ENCODE measurements at regions not wholly inside any gene's neighbourhood (a gene's known extent, or its start where the extent isn't known, plus 50 kb on each side); places are given as distances from the start of the nearest gene placed in this dataset.

DNA sequence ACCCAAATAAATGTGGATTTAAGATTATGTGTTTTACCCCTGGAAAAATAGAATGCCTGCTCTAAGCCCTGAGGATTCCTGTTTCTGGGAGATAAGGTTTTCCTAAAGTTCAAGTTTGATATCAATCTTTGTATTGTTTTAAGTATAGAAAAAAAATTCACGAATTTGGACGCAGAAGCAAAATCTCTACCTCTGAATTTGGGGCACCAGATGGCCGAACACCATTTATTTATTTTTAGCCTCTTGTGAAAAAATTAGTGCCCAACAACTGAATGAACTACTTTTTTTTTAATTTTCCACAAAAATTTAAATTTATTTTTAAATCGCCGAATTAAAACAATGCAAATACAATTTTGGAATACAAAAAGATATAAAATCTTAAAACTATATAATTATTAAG lies 128.1 kb upstream of the SP4 start:
- Mint-ChIP-seq H3K36me3 (no peaks in the 10 kb centered on the region), H3K4me1 (no peaks in the 10 kb centered on the region), H3K9me3 (no peaks in the 10 kb centered on the region), H3K27ac (no peak overlapping the region), H3K4me3 (no peak overlapping the region)
- no peak for DNase-seq (ENCODE audit: low spot score in 2 of 2)
- no peak for ATAC-seq

DNA sequence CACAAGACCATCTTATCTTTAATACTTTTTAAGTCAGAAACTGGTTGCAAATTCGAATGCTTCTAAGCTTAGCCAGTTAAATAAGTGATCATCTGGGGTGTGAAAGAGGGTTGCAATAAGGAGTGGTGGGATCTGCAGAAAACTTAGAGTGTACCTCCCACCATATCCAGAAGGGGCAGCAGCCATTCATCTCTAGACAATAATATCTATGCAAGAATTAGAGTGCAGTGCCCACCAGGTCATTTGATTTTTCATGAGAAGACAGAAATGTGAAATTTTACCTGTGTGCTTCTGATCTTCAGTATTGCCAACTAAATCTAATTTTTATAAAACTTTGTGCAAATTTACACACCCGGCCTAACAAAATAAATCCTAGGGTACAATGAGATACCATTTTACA lies 127.2 kb upstream of the SP4 start:
- Mint-ChIP-seq H3K36me3 (no peaks in the 10 kb centered on the region), H3K27ac (no peak overlapping the region), H3K9me3 (no peaks in the 10 kb centered on the region), H3K4me3 (no peak overlapping the region), H3K4me1 (peaks cover 9% of the 10 kb centered on the region)
- DNase-seq (ENCODE audit: low spot score in 2 of 2) (no peak), ATAC-seq (no peak)

DNA sequence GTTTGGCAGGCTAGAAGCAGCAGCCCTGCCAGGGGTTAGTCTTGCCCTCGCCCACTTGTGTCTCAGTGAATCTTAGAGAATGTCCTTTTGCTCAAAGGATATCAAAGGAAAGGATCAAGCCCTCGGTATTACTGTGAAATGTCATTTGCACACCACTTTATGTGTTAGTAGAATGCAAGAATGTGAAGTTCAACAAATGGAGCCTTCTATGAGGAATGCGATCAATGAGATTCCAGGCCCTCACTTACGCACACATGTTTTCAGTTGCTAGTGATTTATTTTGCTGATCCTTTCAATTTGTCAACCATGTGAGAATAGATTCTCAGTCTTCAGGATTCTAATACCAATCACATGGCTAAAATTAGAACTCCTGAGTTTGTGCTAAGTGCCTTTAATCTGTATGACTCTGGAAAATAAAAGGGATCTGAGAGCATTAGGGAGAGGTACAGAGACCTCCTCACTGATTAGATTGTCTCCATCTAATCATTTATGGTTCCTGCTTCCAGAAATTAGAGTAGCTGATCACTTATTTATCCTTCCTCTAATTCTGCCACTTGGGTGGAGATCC lies 123.0 kb upstream of the SP4 start:
- peaks cover 6% of the 10 kb centered on the region for H3K9me3 Mint-ChIP-seq

DNA sequence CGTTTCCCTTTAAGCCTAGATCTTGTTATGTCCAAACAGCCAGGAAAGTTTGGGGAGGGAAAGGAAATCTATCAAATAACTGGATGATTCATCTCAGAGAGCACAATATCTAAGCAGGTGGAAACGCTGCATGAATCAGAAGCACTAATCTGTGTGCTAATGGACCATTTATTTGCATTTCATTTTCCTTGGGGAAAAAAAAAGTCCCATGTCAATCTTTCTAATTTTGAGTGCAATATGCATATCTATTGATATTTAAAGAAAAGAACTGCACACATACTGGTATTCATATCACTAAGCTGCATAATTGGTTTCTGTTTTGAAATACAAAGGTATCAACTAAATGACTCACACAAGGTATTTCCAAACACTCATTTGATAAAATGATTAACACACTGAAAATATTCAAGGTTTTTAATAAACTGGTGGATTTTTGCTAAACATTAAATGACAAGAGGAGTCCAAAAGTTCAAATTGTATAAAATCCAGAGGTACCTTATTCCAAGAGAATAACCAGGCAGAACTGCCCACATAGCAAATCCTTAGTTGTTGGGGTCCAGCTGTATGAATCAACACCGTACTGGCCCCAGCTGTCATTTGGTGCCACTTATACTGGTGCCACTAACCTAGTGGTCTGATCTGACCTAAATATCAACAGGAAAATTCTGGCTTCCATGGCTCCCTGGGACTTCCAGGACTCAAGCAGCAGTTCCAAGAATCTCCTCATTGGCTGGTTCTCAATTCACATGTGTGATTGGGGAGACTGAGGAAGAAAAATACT lies 122.2 kb upstream of the SP4 start:
- peak; percentile 96 for ATAC-seq
- peaks cover 23% of the 10 kb centered on the region for H3K4me1 Mint-ChIP-seq
- no peaks in the 10 kb centered on the region for H3K36me3 Mint-ChIP-seq
- H3K4me3 Mint-ChIP-seq, result no peak overlapping the region
- no peak for DNase-seq (ENCODE audit: low spot score in 2 of 2)
- no peak overlapping the region for H3K27ac Mint-ChIP-seq
- peaks cover 6% of the 10 kb centered on the region for H3K9me3 Mint-ChIP-seq

More for the DNA sequence above, 123.0 kb upstream of the SP4 start:
- DNase-seq (ENCODE audit: low spot score in 2 of 2) (no peak), ATAC-seq (no peak)
- Mint-ChIP-seq H3K36me3 (no peaks in the 10 kb centered on the region), H3K4me1 (peaks cover 23% of the 10 kb centered on the region), H3K4me3 (no peak overlapping the region), H3K27ac (no peak overlapping the region)

DNA sequence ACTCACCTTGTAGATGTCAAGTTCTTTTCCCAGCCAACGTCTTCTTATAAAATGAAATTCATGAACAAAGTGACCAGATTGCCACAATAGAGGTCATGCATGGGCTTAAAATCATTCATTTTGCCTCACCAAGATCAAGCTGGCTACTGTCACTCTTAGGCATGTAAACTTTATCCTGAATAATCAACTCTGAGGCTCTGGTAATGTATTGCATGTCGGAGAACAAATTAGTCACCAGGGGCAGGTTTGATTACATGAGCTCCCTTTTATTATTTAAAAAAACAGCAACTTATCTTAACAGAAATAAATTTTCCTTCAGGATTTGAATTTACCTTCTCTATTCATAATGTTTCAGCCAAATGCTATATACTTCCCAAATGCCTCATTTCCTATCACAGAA lies 112.9 kb upstream of the SP4 start:
- H3K27ac Mint-ChIP-seq, result no peak overlapping the region
- peaks cover 4% of the 10 kb centered on the region for H3K9me3 Mint-ChIP-seq
- ATAC-seq (no peak), DNase-seq (ENCODE audit: low spot score in 2 of 2) (no peak)
- H3K36me3 Mint-ChIP-seq, result no peaks in the 10 kb centered on the region
- H3K4me1 Mint-ChIP-seq, result no peaks in the 10 kb centered on the region
- H3K4me3 Mint-ChIP-seq, result no peak overlapping the region

DNA sequence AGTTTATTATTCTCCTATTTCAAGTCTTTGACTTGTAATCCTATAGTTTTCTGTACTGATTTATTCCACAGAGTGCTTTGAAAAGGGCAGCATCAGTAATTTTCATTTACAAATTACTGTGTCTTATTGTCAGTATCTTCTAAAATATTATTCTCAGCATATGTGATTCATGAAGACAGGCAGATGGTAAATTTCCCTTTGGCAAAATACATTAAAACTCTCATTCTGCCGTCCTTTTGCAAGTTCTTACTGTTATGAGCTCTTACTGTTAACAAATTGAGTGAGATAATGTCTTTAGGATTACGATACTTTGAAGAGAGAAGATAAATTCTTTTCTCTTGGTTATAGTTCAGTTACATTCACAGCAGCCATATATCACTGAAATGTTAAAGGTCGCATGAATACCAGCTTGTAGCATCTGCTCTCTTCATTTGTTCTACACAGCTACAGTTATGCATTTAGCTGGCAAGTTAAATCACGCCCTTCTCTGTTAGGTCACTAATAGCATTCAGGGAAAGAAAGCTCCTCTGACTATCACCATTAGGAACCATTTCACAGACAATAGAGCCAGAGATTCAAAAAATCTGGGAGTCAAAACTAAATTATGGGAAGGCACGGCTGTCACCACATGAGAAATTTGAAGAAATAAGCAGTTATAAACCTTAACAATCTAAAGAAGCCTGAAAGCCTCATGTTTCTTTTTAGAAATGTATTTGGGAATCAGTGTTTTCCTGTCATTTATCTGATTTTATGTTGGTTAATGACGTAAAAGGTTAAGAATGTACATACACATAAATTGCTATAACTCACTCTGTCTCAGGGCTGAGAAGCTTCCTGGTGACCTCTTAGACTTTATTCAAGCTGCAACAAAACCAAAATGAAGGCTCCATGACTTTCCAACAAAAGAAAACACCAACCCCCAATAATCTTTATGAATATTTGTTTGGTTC lies 109.6 kb upstream of the SP4 start:
- no peaks in the 10 kb centered on the region for H3K36me3 Mint-ChIP-seq
- no peaks in the 10 kb centered on the region for H3K4me1 Mint-ChIP-seq
- no peak overlapping the region for H3K4me3 Mint-ChIP-seq
- H3K9me3 Mint-ChIP-seq, result no peaks in the 10 kb centered on the region
- DNase-seq (ENCODE audit: low spot score in 2 of 2) (no peak), ATAC-seq (no peak)
- H3K27ac Mint-ChIP-seq, result no peak overlapping the region

DNA sequence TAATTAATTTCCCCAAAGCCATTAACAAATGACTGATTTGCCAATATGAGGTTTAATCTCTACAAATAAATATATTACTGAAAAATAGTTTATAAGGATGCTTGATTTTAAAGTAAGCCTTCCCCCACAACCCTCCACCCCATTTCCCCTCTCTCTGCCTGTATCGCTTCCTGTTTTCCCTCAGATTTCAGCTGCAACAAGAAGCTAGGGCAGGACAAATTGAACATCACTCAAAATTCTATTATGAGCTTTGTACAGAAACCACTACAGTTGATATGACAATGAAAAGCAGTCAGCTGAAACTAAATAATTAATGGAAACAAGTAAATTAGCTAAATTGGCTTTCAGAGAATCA lies 109.0 kb upstream of the SP4 start:
- ATAC-seq, result no peak

DNA sequence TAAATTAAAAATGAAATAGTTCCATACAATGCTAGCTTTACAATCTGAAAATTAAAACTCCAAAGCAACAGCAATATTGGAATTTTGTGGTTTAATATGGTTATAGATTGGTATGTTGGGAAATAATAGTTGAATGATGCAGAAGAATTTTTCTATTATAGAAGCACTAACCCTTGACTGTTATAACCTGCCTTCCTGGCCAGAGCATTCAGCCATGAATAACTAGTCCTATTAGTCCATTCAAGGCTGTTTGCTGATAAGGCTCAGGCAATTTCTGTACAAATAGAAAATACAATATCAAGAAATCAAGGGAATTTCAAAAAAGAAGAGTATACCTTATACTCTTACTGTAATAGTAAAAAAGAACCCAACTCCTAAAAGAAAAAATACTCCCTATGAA lies 101.6 kb upstream of the SP4 start:
- Mint-ChIP-seq H3K9me3 (no peaks in the 10 kb centered on the region), H3K36me3 (no peaks in the 10 kb centered on the region), H3K4me3 (no peak overlapping the region), H3K27ac (no peak overlapping the region), H3K4me1 (peaks cover 9% of the 10 kb centered on the region)
- DNase-seq (ENCODE audit: low spot score in 2 of 2) (no peak), ATAC-seq (no peak)

More for the DNA sequence above, 109.0 kb upstream of the SP4 start:
- no peak overlapping the region for H3K4me3 Mint-ChIP-seq
- H3K4me1 Mint-ChIP-seq, result no peaks in the 10 kb centered on the region
- no peaks in the 10 kb centered on the region for H3K9me3 Mint-ChIP-seq
- H3K36me3 Mint-ChIP-seq, result no peaks in the 10 kb centered on the region
- H3K27ac Mint-ChIP-seq, result no peak overlapping the region
- DNase-seq (ENCODE audit: low spot score in 2 of 2), result no peak

DNA sequence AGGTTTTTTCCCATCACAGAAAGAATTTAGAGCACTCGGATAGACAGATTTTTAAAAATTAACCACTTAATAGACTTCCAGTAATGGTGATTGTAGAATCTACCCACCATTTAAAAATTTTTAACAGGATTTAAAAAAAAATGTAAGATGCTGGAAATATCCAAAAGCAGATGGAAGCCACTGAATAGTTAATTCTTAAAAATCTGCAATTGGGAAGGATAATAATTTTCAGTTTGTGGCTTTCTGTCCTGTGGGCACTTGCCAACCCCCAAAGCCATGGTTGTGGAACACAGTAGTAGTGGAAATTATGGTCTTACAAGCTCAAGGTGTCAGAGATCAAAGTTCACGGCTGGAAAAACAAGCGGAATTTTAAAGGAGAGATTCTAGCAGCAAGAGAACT lies 101.0 kb upstream of the SP4 start:
- Mint-ChIP-seq H3K4me3 (no peak overlapping the region), H3K4me1 (peaks cover 9% of the 10 kb centered on the region), H3K27ac (no peak overlapping the region), H3K36me3 (no peaks in the 10 kb centered on the region), H3K9me3 (no peaks in the 10 kb centered on the region)
- ATAC-seq (no peak), DNase-seq (ENCODE audit: low spot score in 2 of 2) (no peak)

DNA sequence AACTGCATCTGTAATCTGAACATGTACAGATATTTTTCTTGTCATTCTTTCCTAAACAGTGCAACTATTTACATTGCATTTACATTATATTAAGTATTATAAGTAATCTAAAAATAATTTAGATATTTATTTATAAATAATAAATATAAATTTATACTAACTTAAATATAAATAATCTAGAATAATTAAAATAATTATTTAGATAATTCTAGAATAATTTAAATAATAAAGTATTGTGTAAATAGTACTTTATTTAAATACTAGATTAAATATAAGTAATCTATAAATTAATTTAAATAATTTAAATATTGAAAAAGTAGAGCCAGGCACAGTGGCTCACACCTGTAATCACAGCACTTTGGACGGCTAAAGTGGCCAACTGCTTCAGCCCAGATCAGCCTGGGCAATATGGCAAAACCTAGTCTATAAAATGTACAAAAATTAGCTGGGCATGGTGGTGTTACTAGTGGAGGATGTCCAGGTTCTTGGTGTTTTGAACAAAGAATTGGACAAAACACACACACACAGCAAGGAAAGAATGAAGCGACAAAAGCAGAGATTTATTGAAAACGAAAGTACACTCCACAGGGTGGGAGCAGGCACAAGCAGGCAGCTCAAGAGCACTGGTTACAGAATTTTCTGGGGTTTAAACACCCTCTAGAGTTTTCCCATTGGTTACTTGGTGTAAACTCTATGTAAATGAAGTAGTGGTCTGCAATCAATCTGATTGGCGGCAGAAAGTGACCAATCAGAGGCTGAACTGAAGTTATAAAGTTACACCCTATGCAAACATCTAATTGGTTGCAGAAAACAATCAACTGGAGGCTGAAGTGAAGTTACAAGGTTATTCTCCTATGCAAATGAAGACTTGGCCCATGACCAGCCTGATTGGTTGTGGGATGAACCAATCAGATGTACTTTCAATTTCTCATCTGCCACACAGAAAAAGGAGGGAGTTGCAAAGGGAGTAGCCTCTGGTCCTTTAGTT lies 100.2 kb upstream of the SP4 start:
- Mint-ChIP-seq H3K9me3 (no peaks in the 10 kb centered on the region), H3K36me3 (no peaks in the 10 kb centered on the region), H3K4me1 (peaks cover 9% of the 10 kb centered on the region), H3K27ac (no peak overlapping the region), H3K4me3 (no peak overlapping the region)
- no peak for ATAC-seq
- DNase-seq (ENCODE audit: low spot score in 2 of 2), result no peak

DNA sequence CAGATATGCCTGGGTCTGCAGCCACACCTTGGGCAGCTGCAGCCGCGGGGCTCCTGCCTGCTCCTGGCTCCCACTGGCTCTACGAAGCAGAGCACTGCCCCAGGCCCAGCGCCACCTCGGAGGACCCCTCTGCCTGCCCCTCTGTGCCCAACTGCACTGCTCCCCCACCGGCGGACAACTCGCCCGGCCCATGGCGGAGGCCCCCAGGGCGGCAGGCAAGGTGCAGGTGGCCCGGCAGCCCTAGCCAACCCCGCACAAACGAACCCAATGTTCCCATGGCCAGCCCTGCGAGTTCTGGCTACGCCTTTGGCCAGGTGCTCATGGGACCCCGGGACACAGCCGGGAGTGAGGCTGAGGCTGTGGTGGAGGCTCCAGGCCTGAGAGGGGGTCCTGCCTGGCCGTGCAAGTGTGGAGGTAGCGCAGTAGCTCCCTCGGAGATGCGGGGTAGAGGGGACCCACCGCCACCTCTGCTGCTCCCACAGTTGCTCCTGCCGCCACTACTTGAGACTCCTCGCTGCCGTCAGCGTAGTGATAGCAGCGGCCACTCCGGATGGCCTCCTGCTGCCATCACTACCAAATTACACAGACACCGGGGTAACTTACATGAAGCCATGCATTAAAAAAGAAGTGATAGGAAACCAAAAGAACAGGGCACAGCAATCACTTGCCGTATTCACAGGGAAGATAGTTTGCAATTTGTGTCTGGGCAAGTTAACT lies 97.3 kb upstream of the SP4 start:
- H3K9me3 Mint-ChIP-seq, result no peaks in the 10 kb centered on the region
- no peak for ATAC-seq
- H3K36me3 Mint-ChIP-seq, result no peaks in the 10 kb centered on the region
- H3K4me3 Mint-ChIP-seq, result no peak overlapping the region
- H3K4me1 Mint-ChIP-seq, result peaks cover 15% of the 10 kb centered on the region
- H3K27ac Mint-ChIP-seq, result no peak overlapping the region
- DNase-seq (ENCODE audit: low spot score in 2 of 2), result no peak

DNA sequence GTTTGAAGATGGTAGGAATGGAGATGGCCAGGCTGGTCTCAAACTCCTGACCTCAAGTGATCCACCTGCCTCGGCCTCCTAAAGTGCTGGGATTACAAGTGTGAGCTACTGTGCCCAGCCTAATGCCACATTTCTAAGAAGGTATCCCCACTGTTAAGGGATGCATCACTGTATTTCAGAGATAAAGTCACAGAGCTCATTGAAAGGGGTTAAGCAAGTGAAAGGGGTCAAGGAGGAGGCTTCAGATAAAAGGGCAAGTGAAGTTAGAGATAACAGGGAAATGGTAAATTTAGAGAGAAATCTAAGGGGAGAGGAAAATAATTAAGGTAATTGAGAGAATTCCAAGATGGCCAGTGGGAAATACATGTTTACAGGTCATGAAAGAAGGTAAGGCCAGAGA lies 93.0 kb upstream of the SP4 start:
- H3K27ac Mint-ChIP-seq, result no peak overlapping the region
- H3K9me3 Mint-ChIP-seq, result peaks cover 2% of the 10 kb centered on the region
- peaks cover 6% of the 10 kb centered on the region for H3K36me3 Mint-ChIP-seq
- peaks cover 32% of the 10 kb centered on the region for H3K4me1 Mint-ChIP-seq
- DNase-seq (ENCODE audit: low spot score in 2 of 2) (no peak), ATAC-seq (no peak)
- no peak overlapping the region for H3K4me3 Mint-ChIP-seq

DNA sequence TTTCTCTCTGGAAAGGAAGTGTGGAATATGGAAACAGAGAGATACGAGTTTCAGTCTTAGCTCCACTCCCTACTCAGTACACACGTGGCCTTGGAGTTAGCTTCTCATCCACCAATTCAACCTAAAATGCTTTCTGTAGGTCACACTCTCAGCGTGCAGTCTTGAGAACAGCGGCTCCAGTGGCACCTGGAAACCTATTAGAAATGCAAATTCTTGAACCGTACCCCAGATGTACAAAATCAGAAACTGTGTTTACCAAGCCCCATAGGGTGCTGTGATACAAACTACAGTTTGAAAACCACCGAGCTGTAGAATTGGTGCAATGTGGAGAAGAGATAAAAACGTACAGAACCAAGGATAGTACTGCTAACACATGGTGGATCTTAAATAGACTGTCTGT lies 91.1 kb upstream of the SP4 start:
- Mint-ChIP-seq H3K4me1 (peaks cover 44% of the 10 kb centered on the region), H3K27ac (peak overlapping the region; percentile 3), H3K9me3 (peaks cover 2% of the 10 kb centered on the region), H3K4me3 (no peak overlapping the region), H3K36me3 (peaks cover 6% of the 10 kb centered on the region)
- DNase-seq (ENCODE audit: low spot score in 2 of 2), result no peak
- no peak for ATAC-seq

DNA sequence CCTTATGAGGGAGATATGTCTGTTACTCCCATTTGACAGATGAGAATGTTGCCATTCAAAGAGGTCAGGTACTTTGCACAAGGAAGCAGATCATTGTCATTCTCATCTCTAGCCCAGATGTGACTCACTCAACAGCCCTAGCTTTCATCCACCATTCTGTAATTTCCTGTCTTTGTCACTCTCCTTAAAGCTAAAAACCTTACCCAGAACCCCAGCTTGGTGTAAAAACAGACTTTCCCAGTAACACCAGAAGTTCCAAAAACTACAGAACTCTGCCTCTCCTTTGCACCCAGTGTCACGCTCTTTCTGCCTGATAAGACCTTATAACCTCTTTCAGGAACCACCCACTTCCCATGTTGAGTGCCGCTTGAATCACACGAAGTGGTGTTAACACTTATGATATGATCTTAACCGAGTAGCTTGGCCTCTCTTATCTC lies 89.1 kb upstream of the SP4 start:
- Mint-ChIP-seq H3K4me1 (peaks cover 60% of the 10 kb centered on the region), H3K36me3 (peaks cover 6% of the 10 kb centered on the region), H3K9me3 (peaks cover 2% of the 10 kb centered on the region), H3K27ac (peak overlapping the region; percentile 64), H3K4me3 (peak overlapping the region; percentile 2)
- ATAC-seq (peak; percentile 98), DNase-seq (ENCODE audit: low spot score in 2 of 2) (peak; percentile 41 to 83)

Data from stimulated activated effector memory CD8-positive, alpha-beta T cell treated with anti-CD3 and anti-CD28 coated beads, Interleukin-12 subunit alpha, Interleukin-12 subunit beta, amount 100 ng/mL, for 72 hours (primary cell).